Uterus (tissue), 2 donors: ENCODE measurements at regions not wholly inside any gene's neighbourhood (a gene's known extent, or its start where the extent isn't known, plus 50 kb on each side); places are given as distances from the start of the nearest gene placed in this dataset.

Experiments used
- POLR2A ChIP-seq, 2 donors: fragments of 450-650 bp; IDR thresholded peaks; one replicate each; pipeline ENCODE4 v1.6.1; 2016; ENCODE audit warnings: antibody characterized with exemption in 2 of 2, mild to moderate bottlenecking in 1 of 2, moderate library complexity in 1 of 2
- TF ChIP-seq, protein P1 (sequence below), 4 experiments: fragments of 200-600 bp in 2 of 4; fragments of 450-650 bp in 2 of 4; sonication (generic) in 2 of 4; IDR thresholded peaks; one replicate each; pipeline ENCODE4 v1.5.1; 2016 to 2019; ENCODE audit warnings: antibody characterized with exemption in 4 of 4, mild to moderate bottlenecking in 2 of 4, moderate library complexity in 1 of 4

DNA sequence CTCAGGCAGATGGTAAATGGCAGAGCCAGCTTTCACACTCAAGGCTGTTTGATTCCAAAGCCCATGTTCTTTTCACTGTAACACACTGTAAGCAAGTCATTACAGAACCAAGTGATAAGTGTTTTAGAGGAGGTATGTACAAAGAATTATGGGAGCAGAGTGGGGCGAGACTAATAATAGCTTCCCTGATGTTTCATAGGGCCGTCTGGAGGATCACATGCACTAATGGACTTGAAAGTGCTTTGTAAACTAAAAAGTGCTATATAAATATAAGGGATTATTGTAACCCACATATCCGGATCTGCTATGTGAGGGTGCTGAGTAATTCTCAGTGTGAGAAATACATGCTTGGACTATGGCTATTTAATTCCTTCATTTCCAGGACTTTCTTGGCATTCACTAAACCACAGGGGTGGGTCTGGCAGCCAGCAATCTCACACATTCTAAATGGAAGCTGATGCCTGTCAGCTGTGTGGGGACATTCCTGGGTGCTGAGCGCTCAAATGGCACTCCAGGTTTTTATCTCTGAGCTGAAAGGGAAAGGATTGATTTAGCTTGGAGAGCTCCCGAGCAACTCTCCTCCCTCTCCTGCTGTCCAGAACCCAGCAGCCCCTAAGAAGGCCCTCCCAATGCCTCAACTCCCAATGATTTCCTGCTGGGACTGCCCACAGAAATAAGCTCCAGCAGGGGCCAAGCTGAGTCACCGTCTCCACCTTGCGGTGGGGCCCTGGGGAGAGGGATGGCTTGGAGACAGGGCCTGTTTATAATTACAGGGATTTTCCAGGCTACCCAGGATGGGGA is 222.8 kb downstream of the SOX11 start:
- no peak for TF ChIP-seq POLR2A (IDR thresholded peaks at IDR 0.05)
- TF ChIP-seq, protein P1, sequence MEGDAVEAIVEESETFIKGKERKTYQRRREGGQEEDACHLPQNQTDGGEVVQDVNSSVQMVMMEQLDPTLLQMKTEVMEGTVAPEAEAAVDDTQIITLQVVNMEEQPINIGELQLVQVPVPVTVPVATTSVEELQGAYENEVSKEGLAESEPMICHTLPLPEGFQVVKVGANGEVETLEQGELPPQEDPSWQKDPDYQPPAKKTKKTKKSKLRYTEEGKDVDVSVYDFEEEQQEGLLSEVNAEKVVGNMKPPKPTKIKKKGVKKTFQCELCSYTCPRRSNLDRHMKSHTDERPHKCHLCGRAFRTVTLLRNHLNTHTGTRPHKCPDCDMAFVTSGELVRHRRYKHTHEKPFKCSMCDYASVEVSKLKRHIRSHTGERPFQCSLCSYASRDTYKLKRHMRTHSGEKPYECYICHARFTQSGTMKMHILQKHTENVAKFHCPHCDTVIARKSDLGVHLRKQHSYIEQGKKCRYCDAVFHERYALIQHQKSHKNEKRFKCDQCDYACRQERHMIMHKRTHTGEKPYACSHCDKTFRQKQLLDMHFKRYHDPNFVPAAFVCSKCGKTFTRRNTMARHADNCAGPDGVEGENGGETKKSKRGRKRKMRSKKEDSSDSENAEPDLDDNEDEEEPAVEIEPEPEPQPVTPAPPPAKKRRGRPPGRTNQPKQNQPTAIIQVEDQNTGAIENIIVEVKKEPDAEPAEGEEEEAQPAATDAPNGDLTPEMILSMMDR (IDR thresholded peaks at IDR 0.05) = no peak
